WTC11 (cell line): ENCODE measurements at regions not wholly inside any gene's neighbourhood (a gene's known extent, or its start where the extent isn't known, plus 50 kb on each side); places are given as distances from the start of the nearest gene placed in this dataset.

Experiments used
- ATAC-seq: fragments of 200-7000 bp; cut with Tn5 transposase; 2 replicates; pipeline ENCODE4 v1.10.0; 2021; ENCODE audit warnings: mild to moderate bottlenecking, moderate library complexity
- CTCF ChIA-PET: fragments of 300-600 bp; sonication (Branson Sonifier 250); formaldehyde crosslinking; loops from one replicate; lab custom pipeline; 2021; ENCODE audit warnings: antibody characterized with exemption; lab: Charles Lee
- POLR2A ChIA-PET: fragments of 350-600 bp; sonication (Branson Sonifier 250); formaldehyde crosslinking; loops from one replicate; lab custom pipeline; 2021; ENCODE audit warnings: antibody characterized with exemption; lab: Charles Lee
- DNase-seq: peaks from one replicate; pipeline ENCODE4 v3.0.0; 2021; ENCODE audit warnings: low spot score
- H3K27ac Mint-ChIP-seq: 2 replicates; pipeline ENCODE4 v1.8.0; 2021; ENCODE audit warnings: mixed read lengths
- H3K27me3 Mint-ChIP-seq: 2 replicates; pipeline ENCODE4 v1.8.0; 2021; ENCODE audit warnings: low read depth, mild to moderate bottlenecking, moderate library complexity, mixed read lengths
- H3K36me3 Mint-ChIP-seq: 2 replicates; pipeline ENCODE4 v1.8.0; 2021; ENCODE audit warnings: mixed read lengths
- H3K4me1 Mint-ChIP-seq: 2 replicates; pipeline ENCODE4 v1.8.0; 2022; ENCODE audit warnings: mixed read lengths
- H3K4me3 Mint-ChIP-seq: 2 replicates; pipeline ENCODE4 v1.8.0; 2021; ENCODE audit warnings: mild to moderate bottlenecking, moderate library complexity, mixed read lengths
- H3K9me3 Mint-ChIP-seq: 2 replicates; pipeline ENCODE4 v1.8.0; 2021; ENCODE audit warnings: mixed read lengths
- ATF1 ChIP-seq: sonication (generic); formaldehyde crosslinking; IDR thresholded peaks from 2 replicates; pipeline ENCODE4 v1.8.1; 2023; ENCODE audit warnings: mild to moderate bottlenecking, moderate library complexity, missing genetic modification reagents
- ELF4 ChIP-seq: sonication (generic); formaldehyde crosslinking; IDR thresholded peaks from 2 replicates; pipeline ENCODE4 v1.8.1; 2022; ENCODE audit warnings: low read depth, mild to moderate bottlenecking, moderate library complexity, missing genetic modification reagents
- EMX1 ChIP-seq: fragments of 250-450 bp; sonication (Bioruptor Pico); IDR thresholded peaks from 2 replicates; pipeline ENCODE4 v1.8.0; 2021; ENCODE audit warnings: mild to moderate bottlenecking
- FOXJ3 ChIP-seq: sonication (generic); formaldehyde crosslinking; IDR thresholded peaks from 2 replicates; pipeline ENCODE4 v1.9.0; 2021; ENCODE audit warnings: missing genetic modification reagents, mild to moderate bottlenecking, borderline replicate concordance
- GABPB1 ChIP-seq: sonication (generic); formaldehyde crosslinking; IDR thresholded peaks from 2 replicates; pipeline ENCODE4 v1.8.1; 2023; ENCODE audit warnings: mild to moderate bottlenecking, missing genetic modification reagents
- IRF2 ChIP-seq: sonication (generic); formaldehyde crosslinking; IDR thresholded peaks from 2 replicates; pipeline ENCODE4 v1.8.0; 2022; ENCODE audit warnings: low read depth, missing genetic modification reagents, borderline replicate concordance
- NFYB ChIP-seq: sonication (generic); formaldehyde crosslinking; conservative IDR thresholded peaks from 2 replicates; pipeline ENCODE4 v1.8.0; 2022; ENCODE audit warnings: low read depth, missing genetic modification reagents
- NR2C2 ChIP-seq: sonication (generic); formaldehyde crosslinking; IDR thresholded peaks from 2 replicates; pipeline ENCODE4 v1.8.0; 2022; ENCODE audit warnings: mild to moderate bottlenecking, missing genetic modification reagents
- SMAD3 ChIP-seq: sonication (generic); formaldehyde crosslinking; IDR thresholded peaks from 2 replicates; pipeline ENCODE4 v1.8.0; 2022; ENCODE audit warnings: missing genetic modification reagents, mild to moderate bottlenecking, borderline replicate concordance
- TEAD1 ChIP-seq: sonication (generic); formaldehyde crosslinking; IDR thresholded peaks from 2 replicates; pipeline ENCODE4 v1.8.0; 2022; ENCODE audit warnings: mild to moderate bottlenecking, missing genetic modification reagents
- ZBTB21 ChIP-seq: sonication (generic); formaldehyde crosslinking; IDR thresholded peaks from 2 replicates; pipeline ENCODE4 v1.8.1; 2023; ENCODE audit warnings: mild to moderate bottlenecking, missing genetic modification reagents, borderline replicate concordance
- TF ChIP-seq, protein P1 (sequence below): fragments of 250-450 bp; sonication (Bioruptor Pico); IDR thresholded peaks from 2 replicates; pipeline ENCODE4 v1.9.0; 2021; ENCODE audit warnings: mild to moderate bottlenecking, borderline replicate concordance
- TF ChIP-seq, protein P2 (sequence below): sonication (generic); formaldehyde crosslinking; IDR thresholded peaks from 2 replicates; pipeline ENCODE4 v1.8.1; 2023; ENCODE audit warnings: mild to moderate bottlenecking, missing genetic modification reagents
- TF ChIP-seq, protein P3 (sequence below): fragments of 250-450 bp; sonication (Bioruptor Pico); conservative IDR thresholded peaks from 2 replicates; pipeline ENCODE4 v1.9.0; 2021; ENCODE audit warnings: mild to moderate bottlenecking
- TF ChIP-seq, protein P4 (sequence below): sonication (generic); formaldehyde crosslinking; IDR thresholded peaks from 2 replicates; pipeline ENCODE4 v1.8.0; 2022; ENCODE audit warnings: mild to moderate bottlenecking, missing genetic modification reagents
- TF ChIP-seq, protein P5 (sequence below): fragments of 250-450 bp; sonication (Bioruptor Pico); IDR thresholded peaks from 2 replicates; pipeline ENCODE4 v1.8.0; 2021; ENCODE audit warnings: mild to moderate bottlenecking

- TF ChIP-seq ELF4 (CRISPR knock-in tag) = no peak
- TF ChIP-seq, protein P1, sequence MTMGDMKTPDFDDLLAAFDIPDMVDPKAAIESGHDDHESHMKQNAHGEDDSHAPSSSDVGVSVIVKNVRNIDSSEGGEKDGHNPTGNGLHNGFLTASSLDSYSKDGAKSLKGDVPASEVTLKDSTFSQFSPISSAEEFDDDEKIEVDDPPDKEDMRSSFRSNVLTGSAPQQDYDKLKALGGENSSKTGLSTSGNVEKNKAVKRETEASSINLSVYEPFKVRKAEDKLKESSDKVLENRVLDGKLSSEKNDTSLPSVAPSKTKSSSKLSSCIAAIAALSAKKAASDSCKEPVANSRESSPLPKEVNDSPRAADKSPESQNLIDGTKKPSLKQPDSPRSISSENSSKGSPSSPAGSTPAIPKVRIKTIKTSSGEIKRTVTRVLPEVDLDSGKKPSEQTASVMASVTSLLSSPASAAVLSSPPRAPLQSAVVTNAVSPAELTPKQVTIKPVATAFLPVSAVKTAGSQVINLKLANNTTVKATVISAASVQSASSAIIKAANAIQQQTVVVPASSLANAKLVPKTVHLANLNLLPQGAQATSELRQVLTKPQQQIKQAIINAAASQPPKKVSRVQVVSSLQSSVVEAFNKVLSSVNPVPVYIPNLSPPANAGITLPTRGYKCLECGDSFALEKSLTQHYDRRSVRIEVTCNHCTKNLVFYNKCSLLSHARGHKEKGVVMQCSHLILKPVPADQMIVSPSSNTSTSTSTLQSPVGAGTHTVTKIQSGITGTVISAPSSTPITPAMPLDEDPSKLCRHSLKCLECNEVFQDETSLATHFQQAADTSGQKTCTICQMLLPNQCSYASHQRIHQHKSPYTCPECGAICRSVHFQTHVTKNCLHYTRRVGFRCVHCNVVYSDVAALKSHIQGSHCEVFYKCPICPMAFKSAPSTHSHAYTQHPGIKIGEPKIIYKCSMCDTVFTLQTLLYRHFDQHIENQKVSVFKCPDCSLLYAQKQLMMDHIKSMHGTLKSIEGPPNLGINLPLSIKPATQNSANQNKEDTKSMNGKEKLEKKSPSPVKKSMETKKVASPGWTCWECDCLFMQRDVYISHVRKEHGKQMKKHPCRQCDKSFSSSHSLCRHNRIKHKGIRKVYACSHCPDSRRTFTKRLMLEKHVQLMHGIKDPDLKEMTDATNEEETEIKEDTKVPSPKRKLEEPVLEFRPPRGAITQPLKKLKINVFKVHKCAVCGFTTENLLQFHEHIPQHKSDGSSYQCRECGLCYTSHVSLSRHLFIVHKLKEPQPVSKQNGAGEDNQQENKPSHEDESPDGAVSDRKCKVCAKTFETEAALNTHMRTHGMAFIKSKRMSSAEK (CRISPR knock-in tag) = no peak
Observed at GRCh38 chr2:180202467-180202951, 195.4 kb upstream of the CWC22 start (continued).

DNA sequence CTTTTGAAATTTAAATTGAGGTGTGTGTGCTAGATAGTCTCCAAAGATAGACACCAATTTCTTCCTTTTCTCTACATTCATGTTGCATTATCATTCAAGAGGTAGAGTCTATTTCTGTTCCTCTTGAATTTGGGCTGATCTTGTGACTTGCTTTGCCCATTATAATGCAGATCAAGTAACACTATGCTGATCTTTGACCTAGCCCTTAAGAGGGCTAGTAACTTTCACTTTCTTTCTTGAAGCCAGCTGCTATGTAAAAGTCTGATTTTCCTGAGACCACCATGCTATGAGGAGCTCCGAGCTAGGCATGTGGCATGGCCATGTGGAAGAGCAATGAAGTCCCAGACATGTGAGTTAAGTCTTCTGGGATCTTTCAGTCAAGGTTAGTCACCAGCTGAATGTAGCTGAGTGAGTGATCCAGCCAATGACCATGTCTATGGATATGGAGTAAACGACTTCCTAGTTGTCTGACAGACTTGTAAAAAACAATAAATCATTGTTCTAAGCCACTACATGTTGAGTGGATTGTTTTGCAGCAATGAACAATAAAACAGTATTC, 189.4 kb upstream of the CWC22 start:
- Mint-ChIP-seq H3K36me3 (peaks cover 7% of the 10 kb centered on the region), H3K27me3 (no peaks in the 10 kb centered on the region), H3K4me3 (peak overlapping the region; percentile 29; the same call in 1 of the 2 replicates), H3K4me1 (peaks cover 26% of the 10 kb centered on the region), H3K9me3 (peaks cover 11% of the 10 kb centered on the region; the same call in 1 of the 2 replicates), H3K27ac (peak overlapping the region; percentile 94)
- ChIA-PET POLR2A (no interaction called here), CTCF (interaction anchor here (1.7 kb wide), 1 partner anchor 70 kb away, joined by 4 read pairs; no protein-coding TSS in a partner anchor)
- DNase-seq (no peak), ATAC-seq (peak; percentile 78)
- TF ChIP-seq, protein P2, sequence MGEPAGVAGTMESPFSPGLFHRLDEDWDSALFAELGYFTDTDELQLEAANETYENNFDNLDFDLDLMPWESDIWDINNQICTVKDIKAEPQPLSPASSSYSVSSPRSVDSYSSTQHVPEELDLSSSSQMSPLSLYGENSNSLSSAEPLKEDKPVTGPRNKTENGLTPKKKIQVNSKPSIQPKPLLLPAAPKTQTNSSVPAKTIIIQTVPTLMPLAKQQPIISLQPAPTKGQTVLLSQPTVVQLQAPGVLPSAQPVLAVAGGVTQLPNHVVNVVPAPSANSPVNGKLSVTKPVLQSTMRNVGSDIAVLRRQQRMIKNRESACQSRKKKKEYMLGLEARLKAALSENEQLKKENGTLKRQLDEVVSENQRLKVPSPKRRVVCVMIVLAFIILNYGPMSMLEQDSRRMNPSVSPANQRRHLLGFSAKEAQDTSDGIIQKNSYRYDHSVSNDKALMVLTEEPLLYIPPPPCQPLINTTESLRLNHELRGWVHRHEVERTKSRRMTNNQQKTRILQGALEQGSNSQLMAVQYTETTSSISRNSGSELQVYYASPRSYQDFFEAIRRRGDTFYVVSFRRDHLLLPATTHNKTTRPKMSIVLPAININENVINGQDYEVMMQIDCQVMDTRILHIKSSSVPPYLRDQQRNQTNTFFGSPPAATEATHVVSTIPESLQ (CRISPR knock-in tag) = no peak
- TF ChIP-seq GABPB1 = no peak
- TF ChIP-seq, protein P3, sequence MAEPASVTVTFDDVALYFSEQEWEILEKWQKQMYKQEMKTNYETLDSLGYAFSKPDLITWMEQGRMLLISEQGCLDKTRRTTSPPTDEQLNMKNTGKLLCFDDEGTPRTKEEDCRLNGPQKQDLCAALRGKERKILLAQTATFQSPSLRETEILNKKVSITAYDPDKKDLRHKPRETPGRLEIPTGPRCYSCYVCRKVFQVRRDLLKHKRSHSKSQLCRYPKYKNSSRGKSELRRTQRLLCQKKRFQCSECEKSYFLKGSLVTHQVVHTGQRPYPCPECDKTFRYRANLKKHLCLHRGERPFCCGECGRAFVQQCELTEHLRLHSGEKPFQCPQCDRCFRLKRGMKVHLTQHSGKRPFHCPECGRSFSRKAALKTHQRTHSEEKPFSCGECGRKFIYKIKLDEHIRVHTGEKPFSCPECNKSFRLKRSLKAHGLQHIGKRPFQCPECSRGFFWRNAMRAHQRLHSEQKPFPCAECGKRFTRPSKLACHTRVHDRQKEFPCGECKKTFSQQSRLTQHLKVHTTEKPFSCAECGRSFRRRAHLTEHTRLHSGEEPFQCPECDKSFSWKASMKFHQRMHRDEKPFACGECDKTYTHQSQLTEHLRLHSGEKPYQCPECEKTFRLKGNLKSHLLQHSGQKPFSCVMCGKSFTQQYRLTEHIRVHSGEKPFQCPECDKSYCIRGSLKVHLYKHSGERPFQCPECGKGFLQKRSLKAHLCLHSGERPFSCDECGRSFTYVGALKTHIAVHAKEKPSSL (CRISPR knock-in tag) = no peak
- no peak for TF ChIP-seq TEAD1 (CRISPR knock-in tag)
- TF ChIP-seq IRF2 (CRISPR knock-in tag) = no peak
- TF ChIP-seq FOXJ3 (CRISPR knock-in tag) = no peak
- 0 out of 2 replicates have a peak, but pooled peaks have one; percentile 28 for TF ChIP-seq ZBTB21 (CRISPR knock-in tag)
- TF ChIP-seq ELF4 (CRISPR knock-in tag) = no peak
- TF ChIP-seq, protein P4, sequence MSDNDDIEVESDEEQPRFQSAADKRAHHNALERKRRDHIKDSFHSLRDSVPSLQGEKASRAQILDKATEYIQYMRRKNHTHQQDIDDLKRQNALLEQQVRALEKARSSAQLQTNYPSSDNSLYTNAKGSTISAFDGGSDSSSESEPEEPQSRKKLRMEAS = peak; percentile 42; the same call in 1 of the 2 replicates

DNA sequence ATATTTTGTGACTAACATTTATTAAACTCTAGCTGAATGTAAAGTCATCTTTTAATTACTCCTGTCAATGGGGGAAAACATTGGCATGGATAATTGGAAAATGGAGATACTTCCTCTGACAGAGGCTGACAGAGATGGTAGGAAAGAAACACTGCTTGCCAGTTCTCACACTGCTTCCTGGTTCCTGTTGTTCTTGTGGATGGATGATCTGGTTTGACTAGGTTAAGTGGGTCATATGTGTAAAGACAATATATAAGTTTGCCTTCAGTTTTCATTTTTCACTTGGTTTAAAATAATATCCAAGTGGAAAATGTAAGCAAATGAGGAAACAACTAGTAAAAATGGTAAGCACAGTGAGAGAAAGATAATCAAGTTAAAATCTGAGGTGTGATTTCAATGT, 188.8 kb upstream of the CWC22 start:
- peak overlapping the region; percentile 94 for H3K27ac Mint-ChIP-seq
- POLR2A ChIA-PET = no interaction called here

More for the DNA sequence above, 188.8 kb upstream of the CWC22 start:
- Mint-ChIP-seq H3K9me3 (peaks cover 11% of the 10 kb centered on the region; the same call in 1 of the 2 replicates), H3K27me3 (no peaks in the 10 kb centered on the region), H3K4me1 (peaks cover 26% of the 10 kb centered on the region), H3K36me3 (peaks cover 7% of the 10 kb centered on the region), H3K4me3 (no peak overlapping the region)
- no peak for DNase-seq
- CTCF ChIA-PET = no interaction called here
- TF ChIP-seq NR2C2 (CRISPR knock-in tag) = no peak
- no peak for TF ChIP-seq NFYB (CRISPR knock-in tag)
- TF ChIP-seq, protein P5, sequence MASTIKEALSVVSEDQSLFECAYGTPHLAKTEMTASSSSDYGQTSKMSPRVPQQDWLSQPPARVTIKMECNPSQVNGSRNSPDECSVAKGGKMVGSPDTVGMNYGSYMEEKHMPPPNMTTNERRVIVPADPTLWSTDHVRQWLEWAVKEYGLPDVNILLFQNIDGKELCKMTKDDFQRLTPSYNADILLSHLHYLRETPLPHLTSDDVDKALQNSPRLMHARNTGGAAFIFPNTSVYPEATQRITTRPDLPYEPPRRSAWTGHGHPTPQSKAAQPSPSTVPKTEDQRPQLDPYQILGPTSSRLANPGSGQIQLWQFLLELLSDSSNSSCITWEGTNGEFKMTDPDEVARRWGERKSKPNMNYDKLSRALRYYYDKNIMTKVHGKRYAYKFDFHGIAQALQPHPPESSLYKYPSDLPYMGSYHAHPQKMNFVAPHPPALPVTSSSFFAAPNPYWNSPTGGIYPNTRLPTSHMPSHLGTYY = no peak
- no peak for TF ChIP-seq EMX1 (CRISPR knock-in tag)
- no peak for TF ChIP-seq ATF1 (CRISPR knock-in tag)
- TF ChIP-seq SMAD3 (CRISPR knock-in tag) = no peak
- no peak for ATAC-seq
